ENCODE measurements at regions not wholly inside any gene's neighbourhood (a gene's known extent, or its start where the extent isn't known, plus 50 kb on each side); places are given as distances from the start of the nearest gene placed in this dataset.

DNA sequence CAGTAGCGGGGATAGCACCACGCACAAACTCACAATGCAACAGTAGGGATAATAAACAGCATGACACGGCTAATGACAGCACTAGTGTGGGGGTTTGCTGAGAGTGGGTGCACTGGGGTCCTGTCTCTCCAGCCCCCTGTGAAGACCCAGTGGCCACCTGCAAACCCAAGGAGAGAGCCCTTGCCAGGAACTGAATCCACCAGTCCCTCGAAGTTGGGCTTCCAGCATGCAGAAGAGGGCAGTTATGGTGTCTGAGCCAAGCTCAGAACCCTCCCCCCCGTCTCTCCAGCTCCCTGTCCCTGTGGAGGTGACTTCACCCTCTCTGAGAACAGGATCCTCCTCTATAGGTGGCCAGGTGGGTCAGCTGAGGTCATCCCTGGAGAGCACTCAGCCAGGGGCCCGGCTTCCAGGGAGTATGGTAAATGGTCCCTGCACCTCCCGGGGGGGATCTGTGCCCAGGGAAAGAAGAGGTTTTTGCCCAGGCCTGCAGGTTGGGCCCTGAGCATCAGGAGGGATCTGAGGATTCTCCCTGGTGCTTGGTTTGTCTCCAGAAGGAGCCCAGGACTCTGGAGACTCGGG lies 86.3 kb upstream of the PRR5 start:
- TF ChIP-seq, protein P1, sequence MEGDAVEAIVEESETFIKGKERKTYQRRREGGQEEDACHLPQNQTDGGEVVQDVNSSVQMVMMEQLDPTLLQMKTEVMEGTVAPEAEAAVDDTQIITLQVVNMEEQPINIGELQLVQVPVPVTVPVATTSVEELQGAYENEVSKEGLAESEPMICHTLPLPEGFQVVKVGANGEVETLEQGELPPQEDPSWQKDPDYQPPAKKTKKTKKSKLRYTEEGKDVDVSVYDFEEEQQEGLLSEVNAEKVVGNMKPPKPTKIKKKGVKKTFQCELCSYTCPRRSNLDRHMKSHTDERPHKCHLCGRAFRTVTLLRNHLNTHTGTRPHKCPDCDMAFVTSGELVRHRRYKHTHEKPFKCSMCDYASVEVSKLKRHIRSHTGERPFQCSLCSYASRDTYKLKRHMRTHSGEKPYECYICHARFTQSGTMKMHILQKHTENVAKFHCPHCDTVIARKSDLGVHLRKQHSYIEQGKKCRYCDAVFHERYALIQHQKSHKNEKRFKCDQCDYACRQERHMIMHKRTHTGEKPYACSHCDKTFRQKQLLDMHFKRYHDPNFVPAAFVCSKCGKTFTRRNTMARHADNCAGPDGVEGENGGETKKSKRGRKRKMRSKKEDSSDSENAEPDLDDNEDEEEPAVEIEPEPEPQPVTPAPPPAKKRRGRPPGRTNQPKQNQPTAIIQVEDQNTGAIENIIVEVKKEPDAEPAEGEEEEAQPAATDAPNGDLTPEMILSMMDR (IDR thresholded peaks at IDR 0.05) = no peak
- TF ChIP-seq EZH2 (IDR thresholded peaks at IDR 0.05) (no peak), EZH2phosphoT487 (IDR thresholded peaks at IDR 0.05) (no peak)
